WI38 (cell line): ENCODE measurements at regions not wholly inside any gene's neighbourhood (a gene's known extent, or its start where the extent isn't known, plus 50 kb on each side); places are given as distances from the start of the nearest gene placed in this dataset.
"Not testable (repeated sequence)": the region's sequence is repeated elsewhere in the genome, so short reads cannot be mapped to it uniquely, and the experiment has no call there.

Source experiments
- H3K4me3 ChIP-seq: 2 replicates; pipeline ENCODE4 v1.5.1; 2011; ENCODE audit warnings: low read depth, mild to moderate bottlenecking, control low read depth, low read length
- CTCF ChIP-seq: IDR thresholded peaks from 2 replicates; pipeline ENCODE4 v1.5.1; 2012; ENCODE audit warnings: low read depth, mild to moderate bottlenecking, control low read depth, low read length

GRCh38 chr18:30852541-30852940 is 190.0 kb downstream of the DSC3 start:
- no peak for TF ChIP-seq CTCF
- H3K4me3 ChIP-seq: no peak overlapping the region

GRCh38 chr18:30839056-30839561 is 203.4 kb downstream of the DSC3 start:
- not testable (repeated sequence) for H3K4me3 ChIP-seq

- no peak overlapping the region for H3K4me3 ChIP-seq
- TF ChIP-seq CTCF: no peak
Measured at GRCh38 chr18:30828700-30829099, 213.8 kb downstream of the DSC3 start.

- H3K4me3 ChIP-seq: no peak overlapping the region
- no peak for TF ChIP-seq CTCF
Measured at GRCh38 chr18:30819619-30820018, 222.9 kb downstream of the DSC3 start.

GRCh38 chr18:30814446-30814845 is 228.1 kb downstream of the DSC3 start:
- no peak overlapping the region for H3K4me3 ChIP-seq
- TF ChIP-seq CTCF: no peak

DNA sequence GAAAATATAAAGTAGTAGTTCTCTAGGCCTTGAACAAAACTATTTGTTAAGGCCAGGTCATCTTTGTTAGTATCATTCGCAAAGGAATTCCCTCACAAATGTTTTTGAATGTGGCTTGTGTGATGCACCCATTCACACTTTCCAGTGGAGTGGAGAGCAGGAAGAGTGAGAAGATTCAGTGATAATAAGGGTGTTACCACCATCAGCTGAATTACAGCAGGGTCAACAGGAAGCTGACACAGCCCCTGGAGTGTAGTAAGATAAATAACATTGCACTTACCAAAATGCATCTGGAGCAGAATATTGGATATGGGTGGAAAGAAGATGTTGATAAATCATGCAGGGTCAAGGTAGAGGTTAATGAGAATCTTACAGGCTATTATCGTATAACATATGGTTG is 231.0 kb downstream of the DSC3 start:
- no peak overlapping the region for H3K4me3 ChIP-seq
- TF ChIP-seq CTCF: no peak

- no peak for TF ChIP-seq CTCF
- H3K4me3 ChIP-seq: no peak overlapping the region
Measured at GRCh38 chr18:30810580-30810979, 232.0 kb downstream of the DSC3 start.

- no peak overlapping the region for H3K4me3 ChIP-seq
- no peak for TF ChIP-seq CTCF
Measured at GRCh38 chr18:30806823-30807222, 235.7 kb downstream of the DSC3 start.
